ENCODE measurements at regions not wholly inside any gene's neighbourhood (a gene's known extent, or its start where the extent isn't known, plus 50 kb on each side); places are given as distances from the start of the nearest gene placed in this dataset.
"Not testable (repeated sequence)": the region's sequence is repeated elsewhere in the genome, so short reads cannot be mapped to it uniquely, and the experiment has no call there.

- DNase-seq (ENCODE audit: low spot score) = no peak
Measured at GRCh38 chr9:29609282-29609681, 2036.0 kb upstream of the C9orf72 start.

- no peak for DNase-seq (ENCODE audit: low spot score)
Measured at GRCh38 chr9:29613773-29614172, 2040.5 kb upstream of the C9orf72 start.

- DNase-seq (ENCODE audit: low spot score) = no peak
Measured at GRCh38 chr9:29616844-29617243, 2043.6 kb upstream of the C9orf72 start.

GRCh38 chr9:29625292-29625731, 2052.0 kb upstream of the C9orf72 start:
- DNase-seq (ENCODE audit: low spot score) = no peak

- DNase-seq (ENCODE audit: low spot score) = no peak
Measured at GRCh38 chr9:29625931-29626330, 2052.7 kb upstream of the C9orf72 start.

GRCh38 chr9:29628856-29629255, 2055.6 kb upstream of the C9orf72 start:
- DNase-seq (ENCODE audit: low spot score) = not testable (repeated sequence)

- no peak for DNase-seq (ENCODE audit: low spot score)
Measured at GRCh38 chr9:29637471-29638237, 2064.4 kb upstream of the C9orf72 start.

GRCh38 chr9:29640507-29640906, 2067.2 kb upstream of the C9orf72 start:
- no peak for DNase-seq (ENCODE audit: low spot score)

- no peak for DNase-seq (ENCODE audit: low spot score)
Measured at GRCh38 chr9:29644514-29644913, 2071.2 kb upstream of the C9orf72 start.

GRCh38 chr9:29647451-29647850, 2074.2 kb upstream of the C9orf72 start:
- no peak for DNase-seq (ENCODE audit: low spot score)

GRCh38 chr9:29648132-29648531, 2074.9 kb upstream of the C9orf72 start:
- no peak for DNase-seq (ENCODE audit: low spot score)

- DNase-seq (ENCODE audit: low spot score) = no peak
Measured at GRCh38 chr9:29648601-29649000, 2075.3 kb upstream of the C9orf72 start.

GRCh38 chr9:29656641-29657406, 2083.5 kb upstream of the C9orf72 start:
- DNase-seq (ENCODE audit: low spot score) = no peak

GRCh38 chr9:29657821-29658220, 2084.5 kb upstream of the C9orf72 start:
- DNase-seq (ENCODE audit: low spot score) = no peak

GRCh38 chr9:29659014-29659413, 2085.7 kb upstream of the C9orf72 start:
- no peak for DNase-seq (ENCODE audit: low spot score)

- no peak for DNase-seq (ENCODE audit: low spot score)
Measured at GRCh38 chr9:29659736-29660135, 2086.5 kb upstream of the C9orf72 start.

GRCh38 chr9:29668732-29669131, 2095.5 kb upstream of the C9orf72 start:
- no peak for DNase-seq (ENCODE audit: low spot score)

- DNase-seq (ENCODE audit: low spot score) = no peak
Measured at GRCh38 chr9:29669613-29670012, 2096.3 kb upstream of the C9orf72 start.

- no peak for DNase-seq (ENCODE audit: low spot score)
Measured at GRCh38 chr9:29685531-29685930, 2112.2 kb upstream of the C9orf72 start.

- no peak for DNase-seq (ENCODE audit: low spot score)
Measured at GRCh38 chr9:29691145-29691544, 2117.9 kb upstream of the C9orf72 start.

GRCh38 chr9:29691758-29692407, 2118.6 kb upstream of the C9orf72 start:
- no peak for DNase-seq (ENCODE audit: low spot score)

- peak; percentile 5 for DNase-seq (ENCODE audit: low spot score)
Measured at GRCh38 chr9:29697011-29697410, 2123.7 kb upstream of the C9orf72 start.

GRCh38 chr9:29701559-29701958, 2128.3 kb upstream of the C9orf72 start:
- DNase-seq (ENCODE audit: low spot score) = no peak
